ENCODE measurements at regions not wholly inside any gene's neighbourhood (a gene's known extent, or its start where the extent isn't known, plus 50 kb on each side); places are given as distances from the start of the nearest gene placed in this dataset.

DNA sequence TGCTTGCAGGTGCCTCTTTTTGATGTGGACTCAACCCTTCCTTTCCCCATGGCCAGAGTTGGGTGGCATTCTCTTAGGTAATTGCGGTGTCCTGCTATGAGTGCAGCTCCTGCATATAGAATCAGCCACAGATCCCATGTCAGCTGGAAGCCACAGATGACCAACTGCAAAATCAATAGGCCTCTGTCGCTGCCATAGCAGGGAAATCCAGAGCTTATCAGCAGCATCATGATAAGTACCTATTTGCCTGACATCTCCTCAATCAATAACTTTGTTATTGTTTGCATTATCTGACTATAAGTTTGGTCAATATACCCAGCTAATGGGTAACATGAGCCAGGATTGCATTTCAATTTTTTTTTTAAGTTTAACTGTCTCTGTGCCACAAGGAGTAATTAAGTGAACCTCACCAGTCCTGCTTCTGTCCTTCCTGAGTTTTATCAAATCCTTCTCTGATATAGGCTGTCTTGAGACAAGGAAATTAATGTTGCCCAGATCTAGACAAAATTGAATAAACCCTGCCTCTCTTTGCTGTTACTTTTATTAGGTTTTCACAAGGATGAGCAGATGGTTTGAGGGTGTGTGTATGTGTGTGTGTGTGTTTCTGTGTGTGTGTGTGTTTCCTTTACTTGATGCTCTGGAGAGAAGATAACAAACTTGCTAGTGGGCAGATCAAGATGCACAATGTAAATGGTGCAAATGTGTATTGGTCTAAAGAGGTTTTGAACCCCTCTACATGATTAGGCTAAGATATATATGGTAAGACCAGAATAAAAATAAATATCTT lies 59.6 kb upstream of the CREB1 start:
- H3K9me3 Mint-ChIP-seq = no peaks in the 10 kb centered on the region
- H3K27ac Mint-ChIP-seq = peak overlapping the region in 1 of 2 donors; percentile 3
- no peaks in the 10 kb centered on the region for H3K36me3 Mint-ChIP-seq
- Histone ChIP-seq H3K9me3 (ENCODE audit: control insufficient read depth, insufficient read depth, low read length) (no peaks in the 10 kb centered on the region), H3K27me3 (ENCODE audit: control insufficient read depth, insufficient read depth, low read length) (no peaks in the 10 kb centered on the region), H3K36me3 (ENCODE audit: control insufficient read depth, insufficient read depth, low read length) (no peaks in the 10 kb centered on the region), H3K4me3 (ENCODE audit: low read length) (no peak overlapping the region), H3K27ac (ENCODE audit: low read length) (no peak overlapping the region), H3K4me1 (ENCODE audit: control insufficient read depth, insufficient read depth, low read length) (peaks cover 6% of the 10 kb centered on the region)
- intact Hi-C loops (cut with micrococcal nuclease) = loop anchor here (5.0 kb wide), 1 partner anchor 328 kb away; no protein-coding TSS in a partner anchor
- peaks cover 17 to 28% of the 10 kb centered on the region in 2 donors for H3K4me1 Mint-ChIP-seq
- 93% methylated on average over 2 of the region's 2 CpGs for WGBS (ENCODE audit: insufficient coverage)
- no peak for ATAC-seq
- DNase-seq = no peak
- H3K27me3 Mint-ChIP-seq (ENCODE audit: low read depth in 2 of 2) = peaks cover 4 to 17% of the 10 kb centered on the region in 2 donors
- H3K4me3 Mint-ChIP-seq = no peak overlapping the region
- TF ChIP-seq, protein P1, sequence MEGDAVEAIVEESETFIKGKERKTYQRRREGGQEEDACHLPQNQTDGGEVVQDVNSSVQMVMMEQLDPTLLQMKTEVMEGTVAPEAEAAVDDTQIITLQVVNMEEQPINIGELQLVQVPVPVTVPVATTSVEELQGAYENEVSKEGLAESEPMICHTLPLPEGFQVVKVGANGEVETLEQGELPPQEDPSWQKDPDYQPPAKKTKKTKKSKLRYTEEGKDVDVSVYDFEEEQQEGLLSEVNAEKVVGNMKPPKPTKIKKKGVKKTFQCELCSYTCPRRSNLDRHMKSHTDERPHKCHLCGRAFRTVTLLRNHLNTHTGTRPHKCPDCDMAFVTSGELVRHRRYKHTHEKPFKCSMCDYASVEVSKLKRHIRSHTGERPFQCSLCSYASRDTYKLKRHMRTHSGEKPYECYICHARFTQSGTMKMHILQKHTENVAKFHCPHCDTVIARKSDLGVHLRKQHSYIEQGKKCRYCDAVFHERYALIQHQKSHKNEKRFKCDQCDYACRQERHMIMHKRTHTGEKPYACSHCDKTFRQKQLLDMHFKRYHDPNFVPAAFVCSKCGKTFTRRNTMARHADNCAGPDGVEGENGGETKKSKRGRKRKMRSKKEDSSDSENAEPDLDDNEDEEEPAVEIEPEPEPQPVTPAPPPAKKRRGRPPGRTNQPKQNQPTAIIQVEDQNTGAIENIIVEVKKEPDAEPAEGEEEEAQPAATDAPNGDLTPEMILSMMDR (IDR thresholded peaks at IDR 0.05) = no peak

GRCh38 chr2:207471261-207471660 lies 58.5 kb upstream of the CREB1 start:
- H3K4me3 ChIP-seq (ENCODE audit: low read length) = no peak overlapping the region
- TF ChIP-seq, protein P1 (IDR thresholded peaks at IDR 0.05) = no peak
- ATAC-seq = no peak
- peaks cover 6% of the 10 kb centered on the region for H3K4me1 ChIP-seq (ENCODE audit: control insufficient read depth, insufficient read depth, low read length)
- intact Hi-C loops (cut with micrococcal nuclease) = loop anchor here (5.0 kb wide), 1 partner anchor 329 kb away; no protein-coding TSS in a partner anchor
- Mint-ChIP-seq H3K4me1 (peaks cover 19 to 29% of the 10 kb centered on the region in 2 donors), H3K27ac (no peak overlapping the region), H3K27me3 (ENCODE audit: low read depth in 2 of 2) (peaks cover 6 to 21% of the 10 kb centered on the region in 2 donors), H3K36me3 (no peaks in the 10 kb centered on the region), H3K4me3 (no peak overlapping the region), H3K9me3 (no peaks in the 10 kb centered on the region)
- no peaks in the 10 kb centered on the region for H3K27me3 ChIP-seq (ENCODE audit: control insufficient read depth, insufficient read depth, low read length)
- no peaks in the 10 kb centered on the region for H3K9me3 ChIP-seq (ENCODE audit: control insufficient read depth, insufficient read depth, low read length)
- 90% methylated on average over 3 of the region's 4 CpGs for WGBS (ENCODE audit: insufficient coverage)
- no peaks in the 10 kb centered on the region for H3K36me3 ChIP-seq (ENCODE audit: control insufficient read depth, insufficient read depth, low read length)
- H3K27ac ChIP-seq (ENCODE audit: low read length) = no peak overlapping the region
- no peak for DNase-seq

- H3K4me3 Mint-ChIP-seq = no peak overlapping the region
- H3K4me3 ChIP-seq (ENCODE audit: low read length) = no peak overlapping the region
- no peak overlapping the region for H3K27ac ChIP-seq (ENCODE audit: low read length)
- no peaks in the 10 kb centered on the region for H3K9me3 Mint-ChIP-seq
- H3K4me1 Mint-ChIP-seq = peaks cover 18 to 24% of the 10 kb centered on the region in 2 donors
- DNase-seq = no peak
- no peak for ATAC-seq
- H3K9me3 ChIP-seq (ENCODE audit: control insufficient read depth, insufficient read depth, low read length) = no peaks in the 10 kb centered on the region
- TF ChIP-seq, protein P1 (IDR thresholded peaks at IDR 0.05) = no peak
- intact Hi-C loops (cut with micrococcal nuclease) = loop anchor here (5.0 kb wide), 1 partner anchor 330 kb away; no protein-coding TSS in a partner anchor
- no peak overlapping the region for H3K27ac Mint-ChIP-seq
- H3K36me3 Mint-ChIP-seq = no peaks in the 10 kb centered on the region
- no peaks in the 10 kb centered on the region for H3K27me3 ChIP-seq (ENCODE audit: control insufficient read depth, insufficient read depth, low read length)
- H3K36me3 ChIP-seq (ENCODE audit: control insufficient read depth, insufficient read depth, low read length) = no peaks in the 10 kb centered on the region
- peaks cover 6% of the 10 kb centered on the region for H3K4me1 ChIP-seq (ENCODE audit: control insufficient read depth, insufficient read depth, low read length)
- H3K27me3 Mint-ChIP-seq (ENCODE audit: low read depth in 2 of 2) = peaks cover 6 to 21% of the 10 kb centered on the region in 2 donors
- 91% methylated on average over 10 of the region's 11 CpGs for WGBS (ENCODE audit: insufficient coverage)
Observed at GRCh38 chr2:207472343-207473048, 57.3 kb upstream of the CREB1 start.

Measured in natural killer cell (primary cell).